ENCODE measurements at regions not wholly inside any gene's neighbourhood (a gene's known extent, or its start where the extent isn't known, plus 50 kb on each side); places are given as distances from the start of the nearest gene placed in this dataset.
A peak's percentile ranks its signal among the peaks of the same experiment; 100 is the strongest.

GRCh38 chr2:215507136-215507535 lies 71.3 kb upstream of the FN1 start:
- intact Hi-C loops (cut with micrococcal nuclease), result loop anchor here (10.0 kb wide), 1 partner anchor 108 kb away; no protein-coding TSS in a partner anchor
- FAIRE-seq (no peak), DNase-seq (ENCODE audit: extremely low read depth in 1 of 4, low spot score in 3 of 4) (no peak), ATAC-seq (no peak)
- Histone ChIP-seq H2AFZ (ENCODE audit: low read depth, low read length) (no peak overlapping the region), H3K79me2 (ENCODE audit: control insufficient read depth, insufficient read depth, low read length) (no peaks in the 10 kb centered on the region), H3K4me3 (no peak overlapping the region), H4K20me1 (replicated peaks; ENCODE audit: control insufficient read depth, insufficient read depth, low read length) (no peaks in the 10 kb centered on the region), H3K4me1 (replicated peaks in 1 of 2; ENCODE audit: control insufficient read depth in 2 of 2, insufficient read depth in 2 of 2, low read length in 2 of 2) (peaks cover 11 to 19% of the 10 kb centered on the region in 2 experiments; a peak in 4 of 5 replicates), H3K9me3 (replicated peaks; ENCODE audit: control insufficient read depth, insufficient read depth, low read depth, low read length) (no peaks in the 10 kb centered on the region), H3K4me2 (ENCODE audit: insufficient read depth, low read length) (no peak overlapping the region), H3K27ac (ENCODE audit: extremely low read depth, low read depth, low read length) (peak overlapping the region; percentile 26; the same call in 1 of the 3 replicates), H3K9me1 (ENCODE audit: control insufficient read depth, insufficient read depth, low read length) (no peaks in the 10 kb centered on the region), H3K36me3 (ENCODE audit: control insufficient read depth, insufficient read depth, low read length) (no peaks in the 10 kb centered on the region), H3K27me3 (ENCODE audit: control insufficient read depth in 2 of 2, insufficient read depth in 2 of 2, low read length in 2 of 2) (no peaks in the 10 kb centered on the region), H3K9ac (ENCODE audit: insufficient read depth in 1 of 2, low read depth in 2 of 2, low read length in 2 of 2) (no peak overlapping the region)
- in situ Hi-C loops (cut with MboI), result no loop called here
- POLR2A ChIA-PET, result no interaction called here
- TF ChIP-seq ARID3A (IDR thresholded peaks at IDR 0.05; ENCODE audit: borderline replicate concordance, low read depth, low read length), result no peak
- TF ChIP-seq TCF3 (CRISPR knock-in tag; IDR thresholded peaks at IDR 0.05), result no peak
- no peak for TF ChIP-seq CTBP1 (IDR thresholded peaks at IDR 0.05; ENCODE audit: borderline replicate concordance)
- TF ChIP-seq CREB3L1 (IDR thresholded peaks at IDR 0.05; ENCODE audit: borderline replicate concordance, low read depth), result no peak
- no peak for TF ChIP-seq ZNF143 (CRISPR knock-in tag; IDR thresholded peaks at IDR 0.05)
- no peak for TF ChIP-seq C11orf30 (IDR thresholded peaks at IDR 0.05; ENCODE audit: low read depth)
- TF ChIP-seq ZNF23 (CRISPR knock-in tag; IDR thresholded peaks at IDR 0.05), result no peak
- no peak for TF ChIP-seq ZBED1 (IDR thresholded peaks at IDR 0.05)
- TF ChIP-seq SMARCA4 (IDR thresholded peaks at IDR 0.05), result no peak
- no TSS peak for BruUV-seq (replicated peaks)
- CTCF ChIA-PET (ENCODE audit: low intra/inter-chr PET ratio), result no interaction called here
